Body of pancreas (tissue), 4 donors: ENCODE measurements at regions not wholly inside any gene's neighbourhood (a gene's known extent, or its start where the extent isn't known, plus 50 kb on each side); places are given as distances from the start of the nearest gene placed in this dataset.

Experiments used
- ATAC-seq: fragments of 150-250 bp; one replicate; pipeline ENCODE4 v1.9.1; 2016
- DNase-seq, 4 donors: peaks; one replicate each; pipeline ENCODE4 v3.0.0-alpha.2; 2019
- H3K27ac ChIP-seq, 4 donors: fragments of 200-600 bp; sonication (generic); 1 replicate in 3 of 4; 2 replicates in 1 of 4; pipeline versions ENCODE4 v1.5.1 to v1.6.1; 2016 to 2019; ENCODE audit warnings: mild to moderate bottlenecking in 1 of 4, mixed read lengths in 1 of 4, moderate library complexity in 1 of 4
- H3K27me3 ChIP-seq, 2 donors: fragments of 200-600 bp; sonication (generic); one replicate each; pipeline ENCODE4 v1.6.0; 2016; ENCODE audit warnings: mild to moderate bottlenecking in 1 of 2
- H3K36me3 ChIP-seq, 2 donors: fragments of 200-600 bp; sonication (generic); replicated peaks in 1 of 2; 2 replicates each; pipeline ENCODE4 v1.5.1; 2016; ENCODE audit warnings: low read depth in 2 of 2; ENCODE audit not compliant: insufficient read depth in 1 of 2
- H3K4me1 ChIP-seq: fragments of 200-600 bp; sonication (generic); one replicate; pipeline ENCODE4 v1.6.0; 2016
- H3K4me3 ChIP-seq, 2 donors: fragments of 200-600 bp; sonication (generic); 1 replicate in 1 of 2; 2 replicates in 1 of 2; pipeline ENCODE4 v1.5.1; 2016 to 2019
- H3K9me3 ChIP-seq, 3 donors: fragments of 200-600 bp; sonication (generic); 1 replicate in 2 of 3; 2 replicates in 1 of 3; pipeline ENCODE4 v1.5.1; 2016
- POLR2A ChIP-seq, 3 donors: fragments of 450-650 bp; IDR thresholded peaks; one replicate each; pipeline ENCODE4 v1.6.1; 2016; ENCODE audit warnings: antibody characterized with exemption in 3 of 3, mild to moderate bottlenecking in 2 of 3
- WGBS, 2 donors: methylation state at CpG; one replicate each; pipeline ENCODE4 v1.1.5; 2017; 5-methylcytosine and 5-hydroxymethylcytosine counted together
- intact Hi-C: fragments of 100-400 bp; cut with DNase I; formaldehyde crosslinking; loops from one replicate; pipeline ENCODE4 v1.15.1; 2023
- TF ChIP-seq, protein P1 (sequence below), 7 experiments: fragments of 450-650 bp in 4 of 7; fragments of 200-600 bp in 3 of 7; sonication (generic) in 3 of 7; IDR thresholded peaks; one replicate each; pipeline ENCODE4 v1.5.1; 2016 to 2019; ENCODE audit warnings: antibody characterized with exemption in 7 of 7

DNA sequence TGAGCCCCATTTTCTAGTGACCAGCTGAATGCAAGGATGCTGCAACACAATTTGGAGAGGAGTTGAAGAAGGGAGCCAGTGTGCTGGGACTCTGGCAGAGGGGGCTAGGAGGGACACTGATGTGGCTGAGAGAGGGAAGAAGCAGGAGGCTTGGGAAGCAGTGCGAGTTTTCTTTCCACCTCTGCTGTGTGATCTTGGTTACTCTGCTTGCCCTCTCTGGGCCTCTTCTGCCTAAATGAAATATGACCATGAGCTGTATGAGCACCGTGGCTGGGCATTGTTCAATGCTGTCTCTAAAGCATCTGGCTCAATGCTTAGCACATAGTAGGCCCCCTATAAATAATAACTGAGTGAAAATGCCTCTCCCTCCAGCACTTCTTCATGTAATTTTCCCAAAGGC is 65.3 kb upstream of the PAX7 start:
- Histone ChIP-seq H3K36me3 (no peaks in the 10 kb centered on the region), H3K4me3 (no peak overlapping the region), H3K4me1 (no peaks in the 10 kb centered on the region), H3K27ac (no peak overlapping the region), H3K27me3 (no peaks in the 10 kb centered on the region), H3K9me3 (no peaks in the 10 kb centered on the region)
- intact Hi-C loops, result no loop called here
- 59 to 70% methylated on average over 2 of the region's 2 CpGs for WGBS, 2 donors
- DNase-seq, result no peak
- no peak for ATAC-seq
- TF ChIP-seq, protein P1, sequence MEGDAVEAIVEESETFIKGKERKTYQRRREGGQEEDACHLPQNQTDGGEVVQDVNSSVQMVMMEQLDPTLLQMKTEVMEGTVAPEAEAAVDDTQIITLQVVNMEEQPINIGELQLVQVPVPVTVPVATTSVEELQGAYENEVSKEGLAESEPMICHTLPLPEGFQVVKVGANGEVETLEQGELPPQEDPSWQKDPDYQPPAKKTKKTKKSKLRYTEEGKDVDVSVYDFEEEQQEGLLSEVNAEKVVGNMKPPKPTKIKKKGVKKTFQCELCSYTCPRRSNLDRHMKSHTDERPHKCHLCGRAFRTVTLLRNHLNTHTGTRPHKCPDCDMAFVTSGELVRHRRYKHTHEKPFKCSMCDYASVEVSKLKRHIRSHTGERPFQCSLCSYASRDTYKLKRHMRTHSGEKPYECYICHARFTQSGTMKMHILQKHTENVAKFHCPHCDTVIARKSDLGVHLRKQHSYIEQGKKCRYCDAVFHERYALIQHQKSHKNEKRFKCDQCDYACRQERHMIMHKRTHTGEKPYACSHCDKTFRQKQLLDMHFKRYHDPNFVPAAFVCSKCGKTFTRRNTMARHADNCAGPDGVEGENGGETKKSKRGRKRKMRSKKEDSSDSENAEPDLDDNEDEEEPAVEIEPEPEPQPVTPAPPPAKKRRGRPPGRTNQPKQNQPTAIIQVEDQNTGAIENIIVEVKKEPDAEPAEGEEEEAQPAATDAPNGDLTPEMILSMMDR (IDR thresholded peaks at IDR 0.05), result no peak
- no peak for TF ChIP-seq POLR2A (IDR thresholded peaks at IDR 0.05)

DNA sequence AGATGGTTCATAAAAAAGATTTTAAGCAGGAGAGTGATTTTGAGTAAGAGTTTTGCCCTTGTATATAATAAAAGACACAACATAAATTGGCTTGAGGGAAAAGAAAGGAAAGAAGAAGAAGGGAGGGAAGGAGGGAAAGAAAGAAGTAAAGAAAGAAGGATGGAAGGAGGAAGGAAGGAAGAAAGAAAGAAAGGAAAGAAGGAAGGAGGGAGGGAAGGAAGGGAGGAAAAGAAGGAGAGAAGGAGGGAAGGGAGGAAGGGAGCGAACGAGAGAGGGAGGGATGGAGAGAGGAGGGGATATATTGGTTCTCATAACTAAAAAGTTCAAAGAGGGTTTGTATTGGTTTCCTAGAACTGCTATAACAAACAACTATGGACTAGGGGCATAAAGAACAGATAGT is 62.2 kb upstream of the PAX7 start:
- WGBS, 2 donors, result 90 to 95% methylated on average over 2 of the region's 2 CpGs
- no peak overlapping the region for H3K27ac ChIP-seq
- H3K4me1 ChIP-seq, result no peaks in the 10 kb centered on the region
- intact Hi-C loops, result no loop called here
- no peak for TF ChIP-seq POLR2A (IDR thresholded peaks at IDR 0.05)
- TF ChIP-seq, protein P1 (IDR thresholded peaks at IDR 0.05), result no peak
- H3K36me3 ChIP-seq, result no peaks in the 10 kb centered on the region
- H3K9me3 ChIP-seq, result no peaks in the 10 kb centered on the region
- DNase-seq (no peak), ATAC-seq (no peak)
- H3K4me3 ChIP-seq, result no peak overlapping the region
- no peaks in the 10 kb centered on the region for H3K27me3 ChIP-seq

DNA sequence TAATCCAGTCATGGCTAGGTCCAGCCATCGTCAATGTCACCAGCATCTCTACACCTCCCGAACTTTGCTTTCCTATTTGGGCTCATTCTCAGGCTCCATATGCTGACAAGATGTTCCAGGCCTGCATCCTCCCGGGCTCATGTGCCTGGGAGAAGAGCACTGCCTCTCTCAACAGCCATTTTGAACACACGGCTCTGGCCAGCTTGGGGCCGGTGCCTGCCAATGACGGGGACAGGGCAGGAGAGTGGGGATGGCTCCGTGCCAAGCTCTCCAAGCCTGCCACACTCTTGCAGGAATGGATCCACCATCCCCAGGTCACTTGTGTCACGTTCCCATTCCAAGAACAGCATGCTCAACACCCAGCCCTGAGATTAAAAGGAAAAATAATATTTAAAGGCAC is 61.4 kb upstream of the PAX7 start:
- TF ChIP-seq, protein P1 (IDR thresholded peaks at IDR 0.05), result no peak
- TF ChIP-seq POLR2A (IDR thresholded peaks at IDR 0.05), result no peak
- H3K27ac ChIP-seq, result no peak overlapping the region
- no peak overlapping the region for H3K4me3 ChIP-seq
- WGBS, 2 donors, result 73 to 84% methylated on average over 7 to 8 of the region's 8 CpGs
- no peaks in the 10 kb centered on the region for H3K36me3 ChIP-seq
- DNase-seq (no peak), ATAC-seq (no peak)
- no peaks in the 10 kb centered on the region for H3K9me3 ChIP-seq
- intact Hi-C loops, result no loop called here
- no peaks in the 10 kb centered on the region for H3K4me1 ChIP-seq
- no peaks in the 10 kb centered on the region for H3K27me3 ChIP-seq

DNA sequence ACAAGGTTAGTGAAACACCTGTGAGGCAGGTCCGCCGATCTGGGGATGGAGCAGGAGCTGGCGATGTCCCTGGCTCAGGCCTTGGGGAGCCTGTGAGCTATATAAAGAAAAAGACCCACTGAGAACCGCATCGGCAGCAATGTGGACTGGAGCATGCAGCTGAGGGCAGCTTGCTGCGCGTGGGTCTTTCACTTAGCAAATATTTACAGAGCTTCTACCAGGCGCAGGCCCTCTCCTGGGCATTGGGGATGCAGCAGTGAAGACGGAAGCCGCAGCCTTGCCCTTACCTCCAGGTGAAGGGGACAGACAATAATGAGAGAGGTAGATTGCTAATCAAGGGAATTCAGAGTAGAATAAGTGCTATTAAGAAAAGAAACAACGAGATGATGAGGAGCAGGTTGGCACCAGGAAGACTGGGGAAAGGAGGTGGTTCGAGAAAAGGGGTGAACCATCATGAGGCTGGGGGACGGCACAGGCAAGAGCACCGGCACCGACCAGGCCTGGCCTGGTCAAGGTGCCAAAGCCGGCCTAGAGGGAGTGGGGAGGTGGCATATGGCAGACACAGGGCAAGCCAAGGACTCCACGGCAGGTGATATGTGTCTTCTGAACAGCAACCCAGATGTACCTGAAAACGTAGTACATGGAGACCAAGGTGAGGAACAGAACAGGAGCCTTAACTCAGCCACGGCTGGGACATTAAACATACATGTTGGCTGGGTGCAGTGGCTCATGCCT is 60.7 kb upstream of the PAX7 start:
- intact Hi-C loops, result loop anchor here (5.0 to 10.0 kb wide), 2 partner anchors 268 to 585 kb away; no protein-coding TSS in a partner anchor
- 66 to 67% methylated on average over 19 of the region's 19 CpGs for WGBS, 2 donors
- no peaks in the 10 kb centered on the region for H3K27me3 ChIP-seq
- no peak overlapping the region for H3K4me3 ChIP-seq
- peak in 2 of 4 donors; percentile 17 to 36 for DNase-seq
- ATAC-seq, result no peak
- no peak for TF ChIP-seq POLR2A (IDR thresholded peaks at IDR 0.05)
- TF ChIP-seq, protein P1 (IDR thresholded peaks at IDR 0.05), result no peak
- H3K27ac ChIP-seq, result no peak overlapping the region
- no peaks in the 10 kb centered on the region for H3K36me3 ChIP-seq
- H3K4me1 ChIP-seq, result no peaks in the 10 kb centered on the region
- no peaks in the 10 kb centered on the region for H3K9me3 ChIP-seq

DNA sequence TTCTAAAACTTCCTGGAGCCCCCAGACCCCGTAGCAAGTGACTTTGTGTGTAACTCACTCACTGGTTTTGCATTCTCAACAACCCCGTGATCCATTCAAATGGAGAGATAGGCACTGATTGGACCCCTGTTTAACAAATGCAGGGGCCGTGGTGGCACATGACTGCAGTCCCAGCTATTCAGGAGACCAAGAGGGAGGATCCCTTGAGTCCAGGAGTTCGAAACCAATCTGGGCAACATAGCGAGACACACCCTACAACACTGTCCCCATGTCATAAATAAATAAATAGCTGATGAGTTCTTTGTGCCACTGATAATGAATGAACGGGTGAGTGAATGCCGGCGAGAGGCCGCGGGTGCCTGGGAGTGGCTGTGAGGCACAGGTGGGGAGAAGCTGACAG is 59.4 kb upstream of the PAX7 start:
- intact Hi-C loops, result loop anchor here (5.0 to 10.0 kb wide), 2 partner anchors 269 to 586 kb away; no protein-coding TSS in a partner anchor
- no peak for ATAC-seq
- no peaks in the 10 kb centered on the region for H3K4me1 ChIP-seq
- no peak for DNase-seq
- H3K27ac ChIP-seq, result no peak overlapping the region
- no peak for TF ChIP-seq POLR2A (IDR thresholded peaks at IDR 0.05)
- no peaks in the 10 kb centered on the region for H3K9me3 ChIP-seq
- H3K4me3 ChIP-seq, result no peak overlapping the region
- WGBS, 2 donors, result 43 to 46% methylated on average over 9 to 10 of the region's 10 CpGs
- no peaks in the 10 kb centered on the region for H3K27me3 ChIP-seq
- H3K36me3 ChIP-seq, result no peaks in the 10 kb centered on the region
